Vagina (tissue), 2 donors: ENCODE measurements at regions not wholly inside any gene's neighbourhood (a gene's known extent, or its start where the extent isn't known, plus 50 kb on each side); places are given as distances from the start of the nearest gene placed in this dataset.

Source experiments
- DNase-seq, 2 donors: peaks; one replicate each; pipeline ENCODE4 v3.0.0-alpha.2; 2017; ENCODE audit errors: extremely low spot score in 2 of 2
- H3K27ac ChIP-seq: fragments of 200-600 bp; sonication (generic); one replicate; pipeline ENCODE4 v1.5.1; 2019
- H3K27me3 ChIP-seq: fragments of 200-600 bp; sonication (generic); one replicate; pipeline ENCODE4 v1.5.1; 2019
- H3K36me3 ChIP-seq, 2 donors: fragments of 200-600 bp; sonication (generic); one replicate each; pipeline ENCODE4 v1.5.1; 2017 to 2019
- H3K4me1 ChIP-seq: fragments of 200-600 bp; sonication (generic); one replicate; pipeline ENCODE4 v1.5.1; 2019
- H3K4me3 ChIP-seq, 2 donors: fragments of 200-600 bp; sonication (generic); 1 replicate in 1 of 2; 2 replicates in 1 of 2; pipeline ENCODE4 v1.5.1; 2016 to 2019
- H3K9me3 ChIP-seq: fragments of 200-600 bp; sonication (generic); one replicate; pipeline ENCODE4 v1.5.1; 2019
- CTCF ChIP-seq, 3 experiments: fragments of 450-650 bp in 2 of 3; fragments of 200-600 bp in 1 of 3; sonication (generic) in 1 of 3; IDR thresholded peaks; one replicate each; pipeline ENCODE4 v1.5.1; 2017 to 2019; ENCODE audit warnings: antibody characterized with exemption in 3 of 3, mild to moderate bottlenecking in 2 of 3, moderate library complexity in 2 of 3
- POLR2A ChIP-seq, 2 donors: fragments of 450-650 bp; IDR thresholded peaks; one replicate each; pipeline ENCODE4 v1.6.1; 2017; ENCODE audit warnings: antibody characterized with exemption in 2 of 2, mild to moderate bottlenecking in 2 of 2, moderate library complexity in 2 of 2
- POLR2AphosphoS5 ChIP-seq, 2 donors: sonication (generic); formaldehyde crosslinking; IDR thresholded peaks; one replicate each; pipeline ENCODE4 v1.9.0; 2017; ENCODE audit warnings: antibody characterized with exemption in 2 of 2, mild to moderate bottlenecking in 2 of 2, low read depth in 1 of 2; ENCODE audit not compliant: insufficient read depth in 1 of 2
- intact Hi-C: fragments of 100-400 bp; cut with DNase I; formaldehyde crosslinking; loops from one replicate; pipeline ENCODE4 v1.15.1; 2023

DNA sequence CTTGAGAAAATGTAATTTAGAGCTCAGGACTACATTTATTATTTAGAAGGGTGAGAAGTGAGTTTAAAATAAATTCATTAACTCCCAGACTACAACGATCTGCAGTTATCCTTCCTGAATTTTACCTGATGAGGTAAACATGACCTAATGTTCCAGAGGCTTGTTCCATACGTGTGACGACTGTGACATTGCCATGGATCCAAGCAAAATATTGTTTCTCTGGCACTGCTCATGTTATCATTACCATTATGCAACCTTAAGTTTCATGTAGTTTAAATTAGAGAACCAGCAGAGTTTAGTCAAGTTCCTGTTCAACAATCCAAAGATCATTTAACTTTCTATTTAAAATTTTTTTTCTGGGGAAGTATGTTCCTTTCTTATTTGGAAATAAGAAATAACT is 279.6 kb downstream of the KLF5 start:
- Histone ChIP-seq H3K4me1 (peaks cover 5% of the 10 kb centered on the region), H3K9me3 (no peaks in the 10 kb centered on the region), H3K36me3 (no peaks in the 10 kb centered on the region), H3K4me3 (no peak overlapping the region), H3K27me3 (no peaks in the 10 kb centered on the region), H3K27ac (no peak overlapping the region)
- intact Hi-C loops: no loop called here
- no peak for TF ChIP-seq POLR2A (IDR thresholded peaks at IDR 0.05)
- no peak for DNase-seq

- Histone ChIP-seq H3K27me3 (no peaks in the 10 kb centered on the region), H3K9me3 (no peaks in the 10 kb centered on the region), H3K27ac (no peak overlapping the region), H3K36me3 (no peaks in the 10 kb centered on the region), H3K4me3 (no peak overlapping the region), H3K4me1 (peaks cover 5% of the 10 kb centered on the region)
- DNase-seq: no peak
- TF ChIP-seq POLR2A (IDR thresholded peaks at IDR 0.05) (no peak), CTCF (IDR thresholded peaks at IDR 0.05) (no peak), POLR2AphosphoS5 (IDR thresholded peaks at IDR 0.05; ENCODE audit: insufficient read depth in 1 of 2, low read depth in 1 of 2) (no peak)
- intact Hi-C loops: no loop called here
Observed at GRCh38 chr13:73337532-73337931, 278.7 kb downstream of the KLF5 start.

DNA sequence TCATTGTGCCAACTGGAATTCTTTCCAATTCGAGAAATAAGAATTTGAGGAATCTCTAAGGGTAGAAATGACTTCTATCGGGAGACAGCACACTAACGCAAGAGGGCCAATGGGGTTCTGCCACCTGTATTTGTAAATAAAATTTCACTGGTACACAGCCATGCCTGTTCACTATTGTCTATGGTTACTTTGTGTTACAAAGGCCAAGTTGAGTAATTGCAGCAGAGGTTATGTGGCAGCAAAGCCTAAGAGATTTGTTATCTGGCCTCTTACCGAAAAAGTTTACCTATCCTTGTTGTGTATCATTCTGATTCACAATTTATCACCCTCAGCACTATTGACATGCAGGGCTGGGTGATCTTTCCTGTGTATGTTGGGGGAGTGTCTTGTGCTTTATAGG is 278.0 kb downstream of the KLF5 start:
- no peaks in the 10 kb centered on the region for H3K9me3 ChIP-seq
- no peak for TF ChIP-seq POLR2AphosphoS5 (IDR thresholded peaks at IDR 0.05; ENCODE audit: insufficient read depth in 1 of 2, low read depth in 1 of 2)
- TF ChIP-seq POLR2A (IDR thresholded peaks at IDR 0.05): no peak
- TF ChIP-seq CTCF (IDR thresholded peaks at IDR 0.05): no peak
- H3K4me1 ChIP-seq: peaks cover 5% of the 10 kb centered on the region
- intact Hi-C loops: no loop called here
- H3K27ac ChIP-seq: no peak overlapping the region
- H3K4me3 ChIP-seq: no peak overlapping the region
- H3K36me3 ChIP-seq: no peaks in the 10 kb centered on the region
- H3K27me3 ChIP-seq: no peaks in the 10 kb centered on the region
- DNase-seq: no peak

- TF ChIP-seq POLR2A (IDR thresholded peaks at IDR 0.05) (no peak), CTCF (IDR thresholded peaks at IDR 0.05) (no peak), POLR2AphosphoS5 (IDR thresholded peaks at IDR 0.05; ENCODE audit: insufficient read depth in 1 of 2, low read depth in 1 of 2) (no peak)
- H3K27ac ChIP-seq: no peak overlapping the region
Observed at GRCh38 chr13:73335944-73336343, 277.1 kb downstream of the KLF5 start.

DNA sequence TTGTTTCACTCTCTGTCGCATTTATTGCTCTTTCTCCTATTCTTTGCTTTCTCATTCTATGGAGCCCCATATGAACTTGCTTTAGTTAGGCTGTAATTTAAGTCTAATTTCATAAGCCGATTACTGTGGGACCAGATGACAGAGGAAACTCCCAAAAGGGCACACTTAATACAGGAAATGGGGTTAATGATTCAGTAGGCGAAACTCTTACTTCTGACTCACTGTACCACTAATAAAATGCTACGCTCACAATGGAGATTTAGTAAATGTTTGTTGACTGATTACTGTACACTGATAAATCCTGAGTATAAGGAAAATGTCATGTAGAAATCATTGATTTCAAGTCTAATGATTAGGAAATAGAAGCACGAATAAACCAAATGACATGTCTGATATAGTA is 276.4 kb downstream of the KLF5 start:
- Histone ChIP-seq H3K9me3 (no peaks in the 10 kb centered on the region), H3K4me3 (no peak overlapping the region), H3K27me3 (no peaks in the 10 kb centered on the region), H3K36me3 (no peaks in the 10 kb centered on the region), H3K4me1 (peaks cover 5% of the 10 kb centered on the region), H3K27ac (no peak overlapping the region)
- TF ChIP-seq CTCF (IDR thresholded peaks at IDR 0.05): no peak
- TF ChIP-seq POLR2AphosphoS5 (IDR thresholded peaks at IDR 0.05; ENCODE audit: insufficient read depth in 1 of 2, low read depth in 1 of 2): peak in 1 of 2 donors; percentile 44
- no peak for TF ChIP-seq POLR2A (IDR thresholded peaks at IDR 0.05)
- intact Hi-C loops: no loop called here
- no peak for DNase-seq

More at GRCh38 chr13:73335944-73336343, 277.1 kb downstream of the KLF5 start:
- DNase-seq: no peak
- intact Hi-C loops: no loop called here
- H3K27me3 ChIP-seq: no peaks in the 10 kb centered on the region
- no peaks in the 10 kb centered on the region for H3K36me3 ChIP-seq
- peaks cover 5% of the 10 kb centered on the region for H3K4me1 ChIP-seq
- H3K9me3 ChIP-seq: no peaks in the 10 kb centered on the region
- H3K4me3 ChIP-seq: no peak overlapping the region

DNA sequence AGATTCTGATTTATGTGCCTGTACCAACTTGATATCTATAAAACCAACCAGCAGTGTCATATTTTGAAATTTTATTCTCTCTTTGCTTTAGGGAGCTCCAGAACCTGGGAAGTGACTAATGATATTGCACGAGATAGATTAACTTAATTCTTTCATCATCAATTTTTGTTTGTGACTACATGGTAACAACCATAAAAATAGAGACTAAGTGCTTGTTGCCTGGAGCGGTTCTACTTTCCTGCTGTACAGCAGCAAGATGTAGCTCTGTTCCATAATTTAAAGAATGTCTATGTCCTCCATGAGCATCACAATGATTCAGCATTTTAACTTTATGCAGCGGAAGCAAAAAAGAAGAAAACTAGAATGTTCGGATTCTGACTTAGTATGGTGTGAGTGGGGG is 275.6 kb downstream of the KLF5 start:
- DNase-seq: no peak
- no peak overlapping the region for H3K27ac ChIP-seq
- H3K9me3 ChIP-seq: no peaks in the 10 kb centered on the region
- peaks cover 5% of the 10 kb centered on the region for H3K4me1 ChIP-seq
- H3K4me3 ChIP-seq: no peak overlapping the region
- intact Hi-C loops: no loop called here
- no peaks in the 10 kb centered on the region for H3K36me3 ChIP-seq
- TF ChIP-seq POLR2A (IDR thresholded peaks at IDR 0.05): no peak
- no peak for TF ChIP-seq CTCF (IDR thresholded peaks at IDR 0.05)
- peak in 1 of 2 donors; percentile 9 for TF ChIP-seq POLR2AphosphoS5 (IDR thresholded peaks at IDR 0.05; ENCODE audit: insufficient read depth in 1 of 2, low read depth in 1 of 2)
- H3K27me3 ChIP-seq: no peaks in the 10 kb centered on the region
